GM19467 (cell line): ENCODE measurements at regions not wholly inside any gene's neighbourhood (a gene's known extent, or its start where the extent isn't known, plus 50 kb on each side); places are given as distances from the start of the nearest gene placed in this dataset.

Source experiments
- ATAC-seq: cut with Tn5 transposase; IDR thresholded peaks from one replicate; pipeline ENCODE4 v1.9.1; 2021; ENCODE audit warnings: mild to moderate bottlenecking, moderate library complexity; ENCODE audit not compliant: unreplicated experiment

GRCh38 chr3:124089214-124089613, 97.3 kb upstream of the ROPN1 start:
- ATAC-seq = no peak

DNA sequence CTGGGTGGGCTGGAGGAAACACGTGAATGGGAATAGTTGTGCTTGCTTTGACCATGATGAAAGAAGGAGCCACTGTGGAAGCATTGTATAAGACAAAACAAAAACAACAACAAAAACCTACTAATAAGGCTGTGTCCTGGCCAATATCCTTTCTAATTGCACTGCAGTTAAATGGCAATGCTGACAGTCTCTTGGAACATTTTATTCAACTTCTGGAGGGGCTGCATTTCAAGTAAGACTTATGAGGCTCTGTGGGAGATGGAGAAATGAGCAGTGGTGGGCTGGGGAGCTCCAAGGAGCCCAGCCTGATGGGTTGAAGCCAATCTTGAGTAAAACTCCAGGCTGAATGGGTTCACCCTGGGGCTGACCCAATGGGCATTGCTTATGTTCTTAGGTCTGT, 99.8 kb upstream of the ROPN1 start:
- no peak for ATAC-seq

GRCh38 chr3:124092811-124093210, 100.9 kb upstream of the ROPN1 start:
- ATAC-seq = no peak

- ATAC-seq = no peak
Measured at GRCh38 chr3:124094496-124094895, 102.6 kb upstream of the ROPN1 start.

- ATAC-seq = no peak
Measured at GRCh38 chr3:124097362-124098131, 105.6 kb upstream of the ROPN1 start.

- no peak for ATAC-seq
Measured at GRCh38 chr3:124101643-124102042, 109.7 kb upstream of the ROPN1 start.

- ATAC-seq = no peak
Measured at GRCh38 chr3:124107104-124107890, 115.4 kb upstream of the ROPN1 start.

DNA sequence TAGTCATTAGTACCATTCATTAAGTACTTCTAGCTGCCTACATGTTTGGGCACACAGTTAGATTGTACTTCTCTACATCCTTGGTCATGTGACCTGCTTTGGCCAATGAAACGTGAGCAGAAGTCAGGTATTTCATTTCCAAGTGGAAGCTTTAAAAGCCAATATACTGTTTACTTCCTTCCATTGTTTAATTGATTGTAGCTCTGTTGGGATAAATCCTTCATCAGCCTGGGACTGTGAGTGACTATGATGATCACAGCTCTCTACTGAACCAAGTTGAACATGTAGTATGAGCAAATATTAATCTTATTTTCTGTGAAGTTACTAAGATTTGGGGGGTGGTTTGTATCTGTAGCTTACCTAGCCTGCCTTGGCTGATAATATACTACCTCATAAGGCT, 116.5 kb upstream of the ROPN1 start:
- no peak for ATAC-seq

DNA sequence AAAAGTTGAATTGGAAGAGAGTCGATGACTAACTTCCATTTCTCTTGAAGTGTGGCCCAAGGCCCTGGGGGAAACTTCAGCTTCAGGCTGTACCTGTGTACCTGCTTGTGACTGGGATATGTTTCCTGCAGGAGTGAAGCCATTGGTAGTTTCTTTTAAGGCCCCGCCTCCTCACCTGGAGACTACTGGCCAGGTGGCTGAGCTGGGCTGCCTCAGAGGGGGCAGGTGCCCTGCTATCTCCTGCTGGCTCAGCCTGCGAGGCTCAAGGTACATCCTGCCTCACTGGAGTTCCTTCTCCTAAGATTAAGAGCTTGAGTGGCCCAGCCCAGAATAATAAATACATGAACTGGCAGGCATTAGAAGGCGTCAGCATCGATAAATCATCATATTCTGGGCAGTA, 121.6 kb upstream of the ROPN1 start:
- no peak for ATAC-seq

GRCh38 chr3:124115279-124115678, 123.4 kb upstream of the ROPN1 start:
- no peak for ATAC-seq

DNA sequence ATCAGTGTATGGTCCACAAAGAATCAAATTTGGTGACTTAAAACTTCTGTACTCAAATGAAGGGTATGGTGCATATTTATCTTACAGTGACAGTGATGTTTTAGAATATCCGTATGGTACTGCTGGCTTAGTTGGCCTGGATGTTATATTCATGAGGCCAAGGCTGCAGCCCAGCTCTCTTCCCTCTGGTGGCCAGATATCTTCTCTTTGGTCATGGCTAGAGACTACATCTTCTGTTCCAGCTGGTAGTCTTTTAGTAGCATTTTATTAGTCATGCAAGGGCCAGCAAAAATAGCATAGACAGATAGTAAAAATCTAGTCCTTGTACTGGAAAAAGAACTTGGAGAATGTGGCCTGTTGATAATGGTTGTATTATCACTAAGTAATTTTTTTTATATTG, 124.0 kb upstream of the ROPN1 start:
- ATAC-seq = no peak

DNA sequence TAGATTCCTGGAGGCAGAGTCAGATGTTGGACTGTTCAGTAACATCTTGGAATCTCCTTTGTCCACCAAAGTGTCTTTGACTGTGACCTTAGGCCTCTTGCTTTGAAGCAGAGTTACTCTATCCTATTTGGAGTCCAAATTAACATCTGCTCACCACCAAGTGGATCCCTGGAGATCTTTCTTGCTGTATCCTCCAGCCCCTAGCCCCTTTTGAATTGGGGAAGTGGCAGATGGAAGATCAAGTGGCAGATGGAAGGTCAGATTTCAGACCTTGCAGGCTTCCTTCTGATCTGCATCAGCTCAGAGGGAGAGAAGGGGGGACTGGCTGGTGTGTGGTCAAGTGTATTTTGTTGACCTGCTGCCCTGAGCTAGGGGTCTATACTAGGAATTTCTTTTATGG, 125.0 kb upstream of the ROPN1 start:
- no peak for ATAC-seq

- no peak for ATAC-seq
Measured at GRCh38 chr3:124117486-124117885, 125.6 kb upstream of the ROPN1 start.

DNA sequence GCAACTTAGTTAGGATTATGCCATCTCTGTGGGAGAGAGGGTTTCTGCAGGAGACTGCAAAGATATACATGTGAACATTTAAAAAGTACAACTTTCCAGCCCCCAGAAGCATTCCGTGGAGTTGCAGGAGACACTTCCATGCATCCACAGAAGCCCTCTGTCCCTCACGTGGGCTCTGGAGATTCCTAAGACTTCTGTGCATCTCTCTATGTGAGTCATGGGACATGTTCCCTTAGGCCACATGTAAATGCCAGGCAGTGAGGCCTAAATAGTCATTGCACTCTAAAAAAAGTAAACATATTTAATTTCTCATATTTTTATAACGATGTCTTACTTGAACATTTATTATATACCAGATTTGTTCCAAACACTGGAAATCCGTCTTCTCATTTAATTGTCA, 126.5 kb upstream of the ROPN1 start:
- ATAC-seq = no peak

DNA sequence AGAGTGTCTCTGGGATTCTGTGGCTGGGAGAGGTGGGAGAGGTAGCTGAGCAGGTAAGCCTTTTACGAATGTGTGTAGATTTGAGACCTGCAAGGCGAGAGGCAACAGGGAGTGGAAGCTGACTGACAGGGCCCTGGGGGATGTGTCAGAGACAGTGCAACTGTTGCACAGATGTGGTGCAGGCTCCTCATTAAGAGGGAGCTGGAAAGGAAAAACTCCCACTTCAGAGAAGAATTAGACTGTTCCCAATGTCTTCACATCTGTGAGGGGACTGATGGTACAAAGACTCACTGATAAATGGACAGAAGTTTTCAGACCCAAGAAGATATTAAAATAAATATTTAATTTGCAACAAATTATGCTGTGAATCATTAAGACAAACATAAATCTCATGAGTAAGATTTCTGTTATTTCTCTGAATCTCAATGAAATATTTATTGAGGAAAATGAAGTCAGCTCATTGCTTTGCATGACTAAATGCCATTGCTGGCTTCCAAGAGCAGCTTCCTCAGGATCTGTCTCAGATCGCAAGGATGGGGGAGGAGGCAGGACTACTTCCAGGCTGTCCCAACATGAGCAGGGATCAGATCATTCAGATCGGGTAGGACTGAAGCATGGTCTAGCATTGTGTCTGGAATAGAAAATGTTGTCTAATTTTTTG, 127.3 kb upstream of the ROPN1 start:
- no peak for ATAC-seq

DNA sequence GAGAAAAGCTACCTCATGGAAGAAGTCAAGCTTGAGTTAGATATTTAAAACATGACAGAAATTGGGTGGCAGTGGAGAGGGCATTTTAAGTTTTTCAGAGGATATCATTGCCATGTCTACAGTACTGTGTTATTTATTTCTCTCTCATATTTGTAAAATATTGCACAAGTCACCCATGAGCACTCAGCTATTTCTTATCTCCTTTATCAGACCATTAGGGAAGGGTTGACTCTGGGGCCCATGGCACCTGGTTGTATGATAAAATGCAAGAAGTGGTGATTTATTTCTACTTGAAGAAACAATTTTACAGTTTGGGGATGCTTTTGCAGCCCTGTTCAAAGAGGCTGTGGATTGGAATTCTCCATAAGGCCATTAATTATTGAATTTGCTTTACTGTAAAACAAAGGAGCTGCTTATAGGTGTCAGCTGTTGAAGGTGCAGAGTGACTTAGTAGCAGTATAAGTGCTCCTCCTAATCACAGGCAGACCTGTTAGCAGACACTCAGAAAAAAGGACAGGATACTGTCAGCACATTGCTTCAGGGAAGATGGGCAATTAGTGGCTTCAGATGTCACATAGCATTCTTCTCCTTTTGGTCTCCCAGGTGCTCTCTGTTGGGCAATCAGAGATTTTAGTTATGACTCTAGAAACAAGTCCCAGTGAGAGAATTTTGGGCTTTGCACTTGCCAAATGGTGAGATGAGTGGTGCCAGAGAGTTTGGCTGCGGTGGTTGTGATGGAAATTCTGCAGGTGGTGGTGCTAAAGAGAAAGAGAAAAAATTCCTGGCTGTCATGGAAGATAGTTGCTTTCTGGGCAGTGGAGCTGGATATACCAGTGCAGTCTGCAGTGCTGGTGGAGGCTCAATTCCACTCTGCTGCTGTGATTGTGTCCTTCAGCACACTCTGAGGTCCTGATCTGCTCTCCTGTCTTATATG, 129.7 kb upstream of the ROPN1 start:
- no peak for ATAC-seq

DNA sequence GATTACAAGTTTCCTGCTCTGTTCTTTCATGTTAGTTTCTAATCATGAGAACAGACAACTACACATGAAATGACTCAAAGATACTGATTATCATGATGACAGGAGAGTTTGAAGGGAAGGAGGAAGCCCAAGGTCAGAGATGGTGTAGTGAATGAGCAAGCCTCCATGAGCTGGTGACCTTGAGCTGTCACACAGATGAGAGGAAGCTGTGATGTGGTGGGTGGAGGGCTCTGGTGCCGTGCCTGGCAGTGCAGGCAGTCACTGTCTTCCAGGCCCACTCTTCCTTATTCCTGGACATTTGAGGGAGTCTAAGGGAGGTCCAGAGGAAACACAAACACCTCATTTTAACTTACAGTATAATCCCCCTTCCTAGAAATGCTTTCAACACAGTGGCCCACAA, 133.4 kb upstream of the ROPN1 start:
- no peak for ATAC-seq

DNA sequence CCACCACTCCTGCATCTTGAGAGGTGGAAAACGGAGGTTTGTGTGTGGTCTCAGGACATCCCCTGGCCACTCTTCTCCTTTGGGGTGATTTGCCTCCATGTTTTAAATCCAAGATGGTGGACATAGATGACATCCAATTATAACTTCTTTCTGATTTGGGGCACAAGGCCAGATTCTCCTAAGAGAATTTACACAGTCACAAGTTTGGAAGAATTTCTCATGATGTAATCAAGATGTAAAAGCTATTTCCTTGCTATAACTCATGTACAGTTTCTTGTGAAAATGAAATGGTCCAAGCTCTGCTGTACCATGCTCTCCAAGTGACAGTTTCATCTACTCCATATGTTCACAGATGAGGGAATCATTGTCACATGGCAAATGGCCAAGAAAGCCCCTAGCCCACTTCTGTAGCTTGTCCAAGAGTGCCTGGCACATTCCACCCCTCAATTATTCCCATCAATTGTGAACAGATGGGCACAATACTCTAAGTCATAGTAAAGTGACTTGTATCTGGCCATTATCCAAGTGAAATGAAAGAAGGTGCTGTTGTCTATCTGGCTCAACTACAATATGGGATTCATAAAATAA, 134.6 kb upstream of the ROPN1 start:
- no peak for ATAC-seq

- ATAC-seq = no peak
Measured at GRCh38 chr3:124131158-124131557, 139.2 kb upstream of the ROPN1 start.

GRCh38 chr3:124131580-124131979, 139.7 kb upstream of the ROPN1 start:
- ATAC-seq = no peak
